Neural progenitor cell (in vitro differentiated cells): ENCODE measurements at regions not wholly inside any gene's neighbourhood (a gene's known extent, or its start where the extent isn't known, plus 50 kb on each side); places are given as distances from the start of the nearest gene placed in this dataset.

Source experiments
- CTCF ChIP-seq: fragments of 200-600 bp; sonication (generic); IDR thresholded peaks from 2 replicates; pipeline ENCODE4 v1.5.1; 2017; ENCODE audit warnings: antibody characterized with exemption, mild to moderate bottlenecking
- EZH2 ChIP-seq: fragments of 200-600 bp; sonication (generic); IDR thresholded peaks from 2 replicates; pipeline ENCODE4 v1.6.1; 2017; ENCODE audit warnings: antibody characterized with exemption, mild to moderate bottlenecking, moderate library complexity

GRCh38 chr12:105561546-105562198 is 231.2 kb downstream of the C12orf75 start:
- no peak for TF ChIP-seq EZH2
- no peak for TF ChIP-seq CTCF
